Neutrophil (primary cell): ENCODE measurements at regions not wholly inside any gene's neighbourhood (a gene's known extent, or its start where the extent isn't known, plus 50 kb on each side); places are given as distances from the start of the nearest gene placed in this dataset.

Experiments used
- H3K27ac ChIP-seq: fragments of 200-600 bp; sonication (generic); 2 replicates; pipeline ENCODE4 v1.5.1; 2016; ENCODE audit warnings: mild to moderate bottlenecking, moderate library complexity
- H3K27me3 ChIP-seq: fragments of 200-600 bp; sonication (generic); 2 replicates; pipeline ENCODE4 v1.6.0; 2016; ENCODE audit warnings: mild to moderate bottlenecking
- H3K36me3 ChIP-seq: fragments of 200-600 bp; sonication (generic); 2 replicates; pipeline ENCODE4 v1.5.1; 2017
- H3K4me1 ChIP-seq, 2 experiments: fragments of 200-600 bp in 1 of 2; sonication (generic) in 1 of 2; 1 replicate in 1 of 2; 2 replicates in 1 of 2; pipeline versions ENCODE4 v1.5.1 to v1.6.1; 2013 to 2016; ENCODE audit warnings: low read depth in 1 of 2, low read length in 1 of 2, mild to moderate bottlenecking in 1 of 2, moderate library complexity in 1 of 2; ENCODE audit not compliant: control insufficient read depth in 1 of 2, insufficient read depth in 1 of 2
- H3K4me3 ChIP-seq, 2 experiments: fragments of 200-600 bp in 1 of 2; sonication (generic) in 1 of 2; 1 replicate in 1 of 2; 2 replicates in 1 of 2; pipeline ENCODE4 v1.5.1; 2013 to 2016; ENCODE audit warnings: low read depth in 1 of 2, low read length in 1 of 2, mild to moderate bottlenecking in 1 of 2, moderate library complexity in 1 of 2
- H3K9me3 ChIP-seq: fragments of 200-600 bp; sonication (generic); 2 replicates; pipeline ENCODE4 v1.5.1; 2016
- TF ChIP-seq, protein P1 (sequence below): fragments of 200-600 bp; sonication (generic); IDR thresholded peaks from 2 replicates; pipeline ENCODE4 v1.5.1; 2016; ENCODE audit warnings: antibody characterized with exemption

DNA sequence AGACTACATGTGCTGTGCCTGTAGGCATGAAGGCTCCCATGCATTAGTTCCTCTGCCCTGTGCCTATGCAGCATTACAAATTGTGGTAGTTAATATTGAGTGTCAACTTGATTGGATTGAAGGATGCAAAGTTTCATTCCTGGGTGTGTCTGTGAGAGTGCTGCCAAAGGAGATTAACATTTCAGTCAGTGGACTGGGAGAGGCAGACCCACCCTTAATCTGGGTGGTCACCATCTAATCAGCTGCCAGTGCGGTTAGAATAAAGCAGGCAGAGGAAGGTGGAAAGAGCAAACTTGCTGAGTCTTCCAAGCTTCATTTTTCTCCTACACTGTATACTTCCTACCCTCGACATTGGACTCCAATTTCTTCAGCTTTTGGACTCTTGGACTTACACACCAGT lies 460.2 kb upstream of the SMIM31 start:
- H3K4me1 ChIP-seq = no peaks in the 10 kb centered on the region
- TF ChIP-seq, protein P1, sequence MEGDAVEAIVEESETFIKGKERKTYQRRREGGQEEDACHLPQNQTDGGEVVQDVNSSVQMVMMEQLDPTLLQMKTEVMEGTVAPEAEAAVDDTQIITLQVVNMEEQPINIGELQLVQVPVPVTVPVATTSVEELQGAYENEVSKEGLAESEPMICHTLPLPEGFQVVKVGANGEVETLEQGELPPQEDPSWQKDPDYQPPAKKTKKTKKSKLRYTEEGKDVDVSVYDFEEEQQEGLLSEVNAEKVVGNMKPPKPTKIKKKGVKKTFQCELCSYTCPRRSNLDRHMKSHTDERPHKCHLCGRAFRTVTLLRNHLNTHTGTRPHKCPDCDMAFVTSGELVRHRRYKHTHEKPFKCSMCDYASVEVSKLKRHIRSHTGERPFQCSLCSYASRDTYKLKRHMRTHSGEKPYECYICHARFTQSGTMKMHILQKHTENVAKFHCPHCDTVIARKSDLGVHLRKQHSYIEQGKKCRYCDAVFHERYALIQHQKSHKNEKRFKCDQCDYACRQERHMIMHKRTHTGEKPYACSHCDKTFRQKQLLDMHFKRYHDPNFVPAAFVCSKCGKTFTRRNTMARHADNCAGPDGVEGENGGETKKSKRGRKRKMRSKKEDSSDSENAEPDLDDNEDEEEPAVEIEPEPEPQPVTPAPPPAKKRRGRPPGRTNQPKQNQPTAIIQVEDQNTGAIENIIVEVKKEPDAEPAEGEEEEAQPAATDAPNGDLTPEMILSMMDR = no peak
- no peaks in the 10 kb centered on the region for H3K9me3 ChIP-seq
- no peaks in the 10 kb centered on the region for H3K27me3 ChIP-seq
- H3K36me3 ChIP-seq = no peaks in the 10 kb centered on the region
- H3K27ac ChIP-seq = no peak overlapping the region
- H3K4me3 ChIP-seq = no peak overlapping the region

DNA sequence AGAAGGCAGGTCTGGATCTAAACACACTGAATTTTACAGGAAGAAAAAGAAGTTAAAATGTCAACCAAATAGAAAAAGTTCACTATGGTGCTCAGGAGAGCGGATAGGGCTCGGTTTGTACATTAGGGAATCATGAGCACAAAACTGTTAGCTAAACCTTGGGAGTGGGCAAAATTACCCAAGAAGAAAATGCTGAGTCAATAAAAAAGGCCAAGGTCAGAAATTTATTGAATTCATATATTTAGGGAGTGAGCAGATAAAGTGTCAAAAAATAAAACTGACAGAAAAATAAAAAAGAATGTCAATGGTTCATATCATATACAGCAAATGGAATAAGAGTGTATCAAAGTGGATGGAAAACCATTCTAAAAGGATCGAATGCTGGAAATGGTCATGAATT lies 452.5 kb upstream of the SMIM31 start:
- H3K36me3 ChIP-seq = no peaks in the 10 kb centered on the region
- H3K4me1 ChIP-seq = no peaks in the 10 kb centered on the region
- no peaks in the 10 kb centered on the region for H3K27me3 ChIP-seq
- no peak overlapping the region for H3K27ac ChIP-seq
- no peak overlapping the region for H3K4me3 ChIP-seq
- TF ChIP-seq, protein P1 = no peak
- H3K9me3 ChIP-seq = no peaks in the 10 kb centered on the region

DNA sequence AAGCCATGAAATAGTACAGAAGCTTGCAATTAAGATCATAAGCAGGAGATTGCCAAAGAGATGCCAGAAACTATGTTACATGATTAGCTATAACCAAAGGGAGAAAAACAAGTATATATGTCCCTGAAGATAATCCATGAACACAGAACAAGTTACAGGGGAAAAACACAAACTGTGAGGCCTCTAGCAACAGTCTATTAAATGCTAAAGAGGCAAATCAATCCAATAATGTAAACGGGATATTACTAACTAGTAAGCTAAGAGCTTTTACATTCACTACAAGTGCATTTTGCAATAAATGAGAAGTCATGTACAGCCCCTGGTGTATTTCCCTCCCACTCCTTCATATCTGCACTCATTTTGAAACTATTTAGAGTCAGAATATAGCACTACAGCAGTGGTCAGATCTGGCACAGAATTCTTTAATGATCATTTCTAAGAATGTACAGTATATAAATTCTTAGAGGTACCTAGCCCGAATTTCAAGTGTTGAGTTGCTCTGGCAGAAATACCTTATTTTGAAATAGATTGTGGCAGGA lies 449.8 kb upstream of the SMIM31 start:
- H3K4me1 ChIP-seq = no peaks in the 10 kb centered on the region
- H3K9me3 ChIP-seq = no peaks in the 10 kb centered on the region
- H3K36me3 ChIP-seq = no peaks in the 10 kb centered on the region
- H3K4me3 ChIP-seq = no peak overlapping the region
- H3K27me3 ChIP-seq = no peaks in the 10 kb centered on the region
- TF ChIP-seq, protein P1 = no peak
- H3K27ac ChIP-seq = no peak overlapping the region

DNA sequence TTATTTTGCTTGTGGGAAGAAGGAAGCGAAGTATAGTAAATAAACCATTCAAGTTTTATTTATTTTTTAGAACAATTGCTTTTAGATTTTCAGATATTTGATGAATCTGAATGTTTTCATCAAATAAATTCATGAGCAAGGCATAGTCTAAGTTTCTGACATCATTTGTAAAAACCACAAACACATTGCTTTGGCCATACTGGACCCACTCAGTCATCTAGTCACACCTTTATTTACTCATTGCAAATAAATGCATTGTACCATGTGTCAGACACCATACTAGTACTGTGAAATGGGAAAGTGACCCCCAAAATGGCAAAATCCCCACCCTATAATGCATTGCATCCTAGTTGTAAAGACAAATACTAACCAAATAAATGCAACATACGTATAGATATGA lies 449.1 kb upstream of the SMIM31 start:
- Histone ChIP-seq H3K27me3 (no peaks in the 10 kb centered on the region), H3K27ac (no peak overlapping the region), H3K4me3 (no peak overlapping the region), H3K4me1 (no peaks in the 10 kb centered on the region), H3K36me3 (no peaks in the 10 kb centered on the region), H3K9me3 (no peaks in the 10 kb centered on the region)
- TF ChIP-seq, protein P1 = no peak

DNA sequence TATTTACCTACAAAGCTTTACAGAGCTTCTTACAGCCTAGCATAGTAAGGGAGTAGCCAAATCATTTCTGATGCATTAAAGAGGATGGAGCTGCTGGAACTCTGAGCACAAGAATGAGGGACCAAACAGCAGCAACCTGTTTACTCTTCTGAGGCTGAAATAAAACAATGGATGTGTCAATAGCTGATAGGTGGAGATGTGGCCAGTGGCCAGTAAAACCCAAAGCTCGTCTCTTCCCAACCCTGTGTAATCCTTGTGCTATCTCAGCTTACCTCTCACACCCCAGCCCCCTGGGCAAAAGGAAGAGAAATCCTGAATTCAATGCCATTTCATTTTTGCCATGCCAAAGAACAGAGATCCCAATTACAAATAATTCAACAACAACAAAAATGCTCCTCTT lies 446.7 kb upstream of the SMIM31 start:
- H3K27me3 ChIP-seq = no peaks in the 10 kb centered on the region
- H3K36me3 ChIP-seq = no peaks in the 10 kb centered on the region
- no peaks in the 10 kb centered on the region for H3K9me3 ChIP-seq
- no peak overlapping the region for H3K4me3 ChIP-seq
- H3K4me1 ChIP-seq = no peaks in the 10 kb centered on the region
- TF ChIP-seq, protein P1 = no peak
- H3K27ac ChIP-seq = no peak overlapping the region

DNA sequence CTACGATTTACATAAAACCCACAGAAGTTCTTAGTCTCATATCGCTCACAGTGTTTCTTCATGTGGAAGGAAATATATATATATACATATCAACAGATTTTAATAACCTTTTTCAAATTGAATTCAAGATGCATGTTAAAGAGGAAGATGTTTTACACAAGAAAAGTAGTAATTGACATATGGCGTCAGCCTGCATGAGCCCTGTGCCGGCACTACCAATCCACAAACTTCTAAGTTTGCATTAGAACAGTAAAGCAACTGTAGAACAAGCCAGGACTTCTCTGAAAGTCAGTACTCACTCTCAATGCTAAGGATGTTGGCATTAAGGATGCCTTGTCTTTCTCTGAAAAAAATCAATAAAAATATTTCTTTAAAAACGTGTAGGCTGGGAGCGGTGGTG lies 441.3 kb upstream of the SMIM31 start:
- TF ChIP-seq, protein P1 = no peak
- H3K4me3 ChIP-seq = no peak overlapping the region
- no peaks in the 10 kb centered on the region for H3K27me3 ChIP-seq
- no peak overlapping the region for H3K27ac ChIP-seq
- no peaks in the 10 kb centered on the region for H3K4me1 ChIP-seq
- H3K36me3 ChIP-seq = no peaks in the 10 kb centered on the region
- no peaks in the 10 kb centered on the region for H3K9me3 ChIP-seq
